Type B pancreatic cell (in vitro differentiated cells): ENCODE measurements at regions not wholly inside any gene's neighbourhood (a gene's known extent, or its start where the extent isn't known, plus 50 kb on each side); places are given as distances from the start of the nearest gene placed in this dataset.

Source experiments
- DNase-seq: peaks from one replicate; pipeline ENCODE4 v3.0.0; 2021; ENCODE audit warnings: mixed read lengths; ENCODE audit not compliant: unreplicated experiment; ENCODE audit errors: extremely low spot score
- H3K27ac Mint-ChIP-seq: 2 replicates; pipeline ENCODE4 v1.8.0; 2021; ENCODE audit warnings: mild to moderate bottlenecking, mixed read lengths
- H3K27me3 Mint-ChIP-seq: 2 replicates; pipeline ENCODE4 v1.8.0; 2021; ENCODE audit warnings: mixed read lengths
- H3K36me3 Mint-ChIP-seq: 2 replicates; pipeline ENCODE4 v1.8.0; 2021; ENCODE audit warnings: mixed read lengths
- H3K4me1 Mint-ChIP-seq: one replicate; pipeline ENCODE4 v1.8.0; 2021; ENCODE audit warnings: mixed read lengths; ENCODE audit not compliant: unreplicated experiment
- H3K4me3 Mint-ChIP-seq: 2 replicates; pipeline ENCODE4 v1.8.0; 2021; ENCODE audit warnings: mild to moderate bottlenecking, mixed read lengths
- H3K9me3 Mint-ChIP-seq: 2 replicates; pipeline ENCODE4 v1.8.0; 2021; ENCODE audit warnings: mixed read lengths
- TF ChIP-seq, protein P1 (sequence below): fragments of 200-600 bp; sonication (generic); conservative IDR thresholded peaks from 2 replicates; pipeline ENCODE4 v1.5.0; 2021; ENCODE audit warnings: antibody characterized with exemption, mild to moderate bottlenecking

DNA sequence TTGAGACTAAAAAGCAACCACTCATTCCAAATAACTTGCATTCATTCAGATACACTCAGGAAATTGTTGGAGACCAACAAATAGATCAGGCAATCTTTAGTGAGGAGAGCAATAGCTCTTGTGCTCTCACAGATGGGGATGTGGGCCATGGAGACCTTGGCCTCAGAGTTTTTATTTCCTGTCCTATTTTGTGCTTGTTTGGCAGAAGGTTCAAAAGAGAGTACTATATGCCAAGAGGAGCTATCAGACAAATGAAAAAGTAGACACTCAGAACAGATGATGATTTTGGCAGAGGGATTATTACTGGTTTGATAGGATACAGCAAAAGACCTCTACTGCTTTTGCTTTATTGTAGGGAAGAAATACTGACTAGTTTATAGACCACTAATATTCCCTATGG, 230.2 kb downstream of the KCNE4 start:
- Mint-ChIP-seq H3K27me3 (no peaks in the 10 kb centered on the region), H3K27ac (no peak overlapping the region), H3K36me3 (no peaks in the 10 kb centered on the region), H3K9me3 (peaks cover 5% of the 10 kb centered on the region), H3K4me3 (no peak overlapping the region), H3K4me1 (no peaks in the 10 kb centered on the region)
- DNase-seq: no peak
- TF ChIP-seq, protein P1, sequence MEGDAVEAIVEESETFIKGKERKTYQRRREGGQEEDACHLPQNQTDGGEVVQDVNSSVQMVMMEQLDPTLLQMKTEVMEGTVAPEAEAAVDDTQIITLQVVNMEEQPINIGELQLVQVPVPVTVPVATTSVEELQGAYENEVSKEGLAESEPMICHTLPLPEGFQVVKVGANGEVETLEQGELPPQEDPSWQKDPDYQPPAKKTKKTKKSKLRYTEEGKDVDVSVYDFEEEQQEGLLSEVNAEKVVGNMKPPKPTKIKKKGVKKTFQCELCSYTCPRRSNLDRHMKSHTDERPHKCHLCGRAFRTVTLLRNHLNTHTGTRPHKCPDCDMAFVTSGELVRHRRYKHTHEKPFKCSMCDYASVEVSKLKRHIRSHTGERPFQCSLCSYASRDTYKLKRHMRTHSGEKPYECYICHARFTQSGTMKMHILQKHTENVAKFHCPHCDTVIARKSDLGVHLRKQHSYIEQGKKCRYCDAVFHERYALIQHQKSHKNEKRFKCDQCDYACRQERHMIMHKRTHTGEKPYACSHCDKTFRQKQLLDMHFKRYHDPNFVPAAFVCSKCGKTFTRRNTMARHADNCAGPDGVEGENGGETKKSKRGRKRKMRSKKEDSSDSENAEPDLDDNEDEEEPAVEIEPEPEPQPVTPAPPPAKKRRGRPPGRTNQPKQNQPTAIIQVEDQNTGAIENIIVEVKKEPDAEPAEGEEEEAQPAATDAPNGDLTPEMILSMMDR: no peak

- no peak overlapping the region for H3K4me3 Mint-ChIP-seq
- H3K27ac Mint-ChIP-seq: no peak overlapping the region
- peaks cover 5% of the 10 kb centered on the region for H3K9me3 Mint-ChIP-seq
- H3K27me3 Mint-ChIP-seq: no peaks in the 10 kb centered on the region
- TF ChIP-seq, protein P1: no peak
- no peaks in the 10 kb centered on the region for H3K4me1 Mint-ChIP-seq
- H3K36me3 Mint-ChIP-seq: no peaks in the 10 kb centered on the region
- DNase-seq: no peak
Observed at GRCh38 chr2:223283329-223283728, 231.3 kb downstream of the KCNE4 start.

DNA sequence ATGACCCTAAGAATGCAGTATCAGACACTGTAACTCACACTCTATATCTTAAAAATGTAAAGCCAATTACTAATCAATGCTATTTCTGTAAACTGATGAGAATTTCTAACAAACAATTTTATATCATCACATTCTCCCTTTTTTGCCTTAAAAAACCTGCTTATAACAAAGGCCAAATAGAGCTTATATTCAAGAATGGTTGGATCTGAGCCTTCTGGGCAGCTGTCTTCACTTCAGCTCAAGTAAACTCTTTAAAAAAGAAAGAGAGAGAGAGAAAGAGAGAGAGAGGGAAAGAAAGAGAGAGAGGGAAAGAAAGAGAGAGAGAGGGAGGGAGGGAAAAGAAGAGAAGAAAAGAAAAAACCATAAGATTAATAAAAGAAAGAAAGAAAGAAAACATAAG, 231.8 kb downstream of the KCNE4 start:
- Mint-ChIP-seq H3K27me3 (no peaks in the 10 kb centered on the region), H3K9me3 (peaks cover under 1% of the 10 kb centered on the region), H3K27ac (no peak overlapping the region), H3K36me3 (no peaks in the 10 kb centered on the region), H3K4me1 (no peaks in the 10 kb centered on the region), H3K4me3 (no peak overlapping the region)
- TF ChIP-seq, protein P1: no peak
- no peak for DNase-seq

GRCh38 chr2:223285370-223286265, 233.6 kb downstream of the KCNE4 start:
- DNase-seq: no peak
- Mint-ChIP-seq H3K27me3 (no peaks in the 10 kb centered on the region), H3K4me1 (no peaks in the 10 kb centered on the region), H3K36me3 (no peaks in the 10 kb centered on the region), H3K9me3 (no peaks in the 10 kb centered on the region), H3K27ac (no peak overlapping the region), H3K4me3 (no peak overlapping the region)
- TF ChIP-seq, protein P1: no peak

GRCh38 chr2:223294756-223295155, 242.8 kb downstream of the KCNE4 start:
- H3K9me3 Mint-ChIP-seq: peaks cover 5% of the 10 kb centered on the region
- TF ChIP-seq, protein P1: no peak
- H3K27me3 Mint-ChIP-seq: peaks cover 5% of the 10 kb centered on the region
- H3K4me3 Mint-ChIP-seq: no peak overlapping the region
- H3K36me3 Mint-ChIP-seq: no peaks in the 10 kb centered on the region
- DNase-seq: no peak
- no peak overlapping the region for H3K27ac Mint-ChIP-seq
- no peaks in the 10 kb centered on the region for H3K4me1 Mint-ChIP-seq
